ENCODE measurements at regions not wholly inside any gene's neighbourhood (a gene's known extent, or its start where the extent isn't known, plus 50 kb on each side); places are given as distances from the start of the nearest gene placed in this dataset.

GRCh38 chr4:164613256-164613655 lies 140.7 kb upstream of the SMIM31 start:
- no peak for DNase-seq
- no peaks in the 10 kb centered on the region for H3K4me1 ChIP-seq
- TF ChIP-seq CTCF (IDR thresholded peaks at IDR 0.05): no peak
- intact Hi-C loops (cut with DNase I): no loop called here
- H3K27me3 ChIP-seq: no peaks in the 10 kb centered on the region
- no peak overlapping the region for H3K27ac ChIP-seq
- no peak overlapping the region for H3K4me3 ChIP-seq
- H3K9ac ChIP-seq (ENCODE audit: low read depth in 2 of 2, low read length in 2 of 2): no peak overlapping the region
- no peaks in the 10 kb centered on the region for H3K9me3 ChIP-seq
- H3K36me3 ChIP-seq: no peaks in the 10 kb centered on the region

DNA sequence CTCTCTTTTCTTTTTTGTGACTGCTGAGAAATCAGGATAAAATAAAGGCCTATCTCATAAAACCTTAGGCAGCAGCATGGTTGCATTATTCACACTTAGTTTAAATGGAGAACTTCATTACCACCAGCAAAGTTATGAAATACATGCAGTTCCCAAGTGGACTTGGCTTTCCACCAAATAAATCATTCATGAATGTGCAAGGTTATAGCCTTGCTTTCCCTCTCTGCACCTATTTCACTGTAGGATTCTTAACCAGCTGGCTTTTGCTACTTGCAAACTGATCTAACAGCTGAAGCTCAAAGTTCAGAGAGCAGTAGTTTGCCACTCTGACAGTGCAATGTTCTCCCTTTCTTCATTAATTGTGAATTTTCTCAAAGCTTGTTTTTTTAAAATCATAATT lies 140.1 kb upstream of the SMIM31 start:
- no peaks in the 10 kb centered on the region for H3K4me1 ChIP-seq
- no peak for DNase-seq
- H3K9ac ChIP-seq (ENCODE audit: low read depth in 2 of 2, low read length in 2 of 2): no peak overlapping the region
- intact Hi-C loops (cut with DNase I): no loop called here
- H3K9me3 ChIP-seq: no peaks in the 10 kb centered on the region
- TF ChIP-seq CTCF (IDR thresholded peaks at IDR 0.05): no peak
- H3K36me3 ChIP-seq: no peaks in the 10 kb centered on the region
- no peak overlapping the region for H3K4me3 ChIP-seq
- H3K27ac ChIP-seq: no peak overlapping the region
- H3K27me3 ChIP-seq: no peaks in the 10 kb centered on the region

GRCh38 chr4:164614329-164614728 lies 139.6 kb upstream of the SMIM31 start:
- Histone ChIP-seq H3K27ac (no peak overlapping the region), H3K9ac (ENCODE audit: low read depth in 2 of 2, low read length in 2 of 2) (no peak overlapping the region), H3K36me3 (no peaks in the 10 kb centered on the region), H3K4me3 (no peak overlapping the region), H3K4me1 (no peaks in the 10 kb centered on the region), H3K9me3 (no peaks in the 10 kb centered on the region), H3K27me3 (no peaks in the 10 kb centered on the region)
- intact Hi-C loops (cut with DNase I): no loop called here
- no peak for TF ChIP-seq CTCF (IDR thresholded peaks at IDR 0.05)
- DNase-seq: no peak

- no peaks in the 10 kb centered on the region for H3K4me1 ChIP-seq
- H3K9ac ChIP-seq (ENCODE audit: low read depth in 2 of 2, low read length in 2 of 2): no peak overlapping the region
- no peak for TF ChIP-seq CTCF (IDR thresholded peaks at IDR 0.05)
- H3K27me3 ChIP-seq: no peaks in the 10 kb centered on the region
- no peak overlapping the region for H3K4me3 ChIP-seq
- H3K9me3 ChIP-seq: no peaks in the 10 kb centered on the region
- intact Hi-C loops (cut with DNase I): no loop called here
- DNase-seq: no peak
- H3K36me3 ChIP-seq: no peaks in the 10 kb centered on the region
- H3K27ac ChIP-seq: no peak overlapping the region
Observed at GRCh38 chr4:164614999-164615398, 138.9 kb upstream of the SMIM31 start.

DNA sequence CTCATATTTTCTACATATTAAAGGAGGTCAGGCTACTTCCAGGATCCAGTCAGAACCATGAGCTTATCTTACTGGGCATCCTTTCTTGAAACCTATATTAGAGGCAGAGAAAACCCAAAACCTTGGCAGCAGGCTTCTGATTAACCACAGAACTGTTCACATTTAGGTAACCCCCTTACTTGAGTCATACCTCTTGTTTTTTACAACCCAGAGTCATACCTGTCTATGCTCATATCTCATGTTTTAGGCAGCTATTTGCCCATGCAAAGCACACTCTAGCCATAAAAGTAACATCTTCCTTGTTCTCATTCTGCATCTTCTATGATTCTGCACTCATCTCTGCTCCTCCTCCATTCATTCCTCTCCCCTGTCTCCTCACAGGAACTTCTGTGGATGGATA lies 138.0 kb upstream of the SMIM31 start:
- no peak for TF ChIP-seq CTCF (IDR thresholded peaks at IDR 0.05)
- no peaks in the 10 kb centered on the region for H3K27me3 ChIP-seq
- no peak overlapping the region for H3K4me3 ChIP-seq
- no peaks in the 10 kb centered on the region for H3K36me3 ChIP-seq
- H3K9ac ChIP-seq (ENCODE audit: low read depth in 2 of 2, low read length in 2 of 2): no peak overlapping the region
- intact Hi-C loops (cut with DNase I): no loop called here
- no peaks in the 10 kb centered on the region for H3K9me3 ChIP-seq
- no peaks in the 10 kb centered on the region for H3K4me1 ChIP-seq
- H3K27ac ChIP-seq: no peak overlapping the region
- DNase-seq: no peak

DNA sequence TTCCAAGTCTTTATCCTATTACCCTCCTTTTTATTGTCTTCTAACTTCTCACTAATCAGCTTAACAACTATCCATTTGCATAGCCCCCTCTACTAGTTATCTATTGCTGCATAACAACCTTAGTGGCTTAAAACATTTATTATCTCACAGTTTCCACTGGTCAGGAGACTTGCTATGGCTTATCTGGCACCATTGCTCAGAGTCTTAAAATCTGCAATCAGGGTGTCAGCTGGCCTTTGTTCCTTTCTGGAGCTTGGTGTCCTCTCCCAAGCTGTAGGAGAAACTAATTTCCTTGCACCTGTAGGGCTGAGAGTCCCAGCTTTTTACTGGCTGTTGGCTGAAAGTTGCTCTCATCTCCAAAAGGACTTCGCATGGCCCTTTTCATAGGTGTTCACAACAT lies 137.0 kb upstream of the SMIM31 start:
- no peaks in the 10 kb centered on the region for H3K27me3 ChIP-seq
- H3K4me1 ChIP-seq: no peaks in the 10 kb centered on the region
- TF ChIP-seq CTCF (IDR thresholded peaks at IDR 0.05): no peak
- no peaks in the 10 kb centered on the region for H3K36me3 ChIP-seq
- no peak overlapping the region for H3K4me3 ChIP-seq
- no peak overlapping the region for H3K27ac ChIP-seq
- no peaks in the 10 kb centered on the region for H3K9me3 ChIP-seq
- intact Hi-C loops (cut with DNase I): no loop called here
- DNase-seq: no peak
- H3K9ac ChIP-seq (ENCODE audit: low read depth in 2 of 2, low read length in 2 of 2): no peak overlapping the region
